ENCODE measurements at regions not wholly inside any gene's neighbourhood (a gene's known extent, or its start where the extent isn't known, plus 50 kb on each side); places are given as distances from the start of the nearest gene placed in this dataset.

DNA sequence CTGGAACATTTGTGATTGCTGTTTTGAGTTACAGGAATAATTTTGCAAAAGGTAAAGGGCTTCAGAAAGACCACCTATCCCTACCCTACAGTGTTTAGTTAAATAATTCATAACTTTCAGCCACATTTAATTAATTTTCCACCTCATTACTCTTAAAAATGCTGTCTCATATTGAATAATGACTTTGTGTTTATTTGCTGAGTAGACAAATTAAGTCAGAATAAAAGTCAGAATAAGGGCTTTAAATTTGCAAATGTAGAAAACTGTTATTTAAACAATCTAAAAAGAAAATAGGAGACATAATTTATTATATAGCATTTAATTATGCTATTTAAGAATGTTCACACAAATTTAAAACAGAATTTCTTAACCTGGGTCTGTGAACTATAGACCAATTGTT is 293.7 kb upstream of the RIMS1 start:
- intact Hi-C loops (cut with DNase I): no loop called here
- H3K4me3 ChIP-seq: no peak overlapping the region
- DNase-seq: no peak
- no peaks in the 10 kb centered on the region for H3K9me3 ChIP-seq
- H3K4me1 ChIP-seq: no peaks in the 10 kb centered on the region
- no peak overlapping the region for H3K27ac ChIP-seq
- H3K27me3 ChIP-seq: no peaks in the 10 kb centered on the region
- TF ChIP-seq POLR2AphosphoS5 (IDR thresholded peaks at IDR 0.05) (no peak), POLR2A (IDR thresholded peaks at IDR 0.05) (no peak), EP300 (IDR thresholded peaks at IDR 0.05) (no peak)
- TF ChIP-seq, protein P1, sequence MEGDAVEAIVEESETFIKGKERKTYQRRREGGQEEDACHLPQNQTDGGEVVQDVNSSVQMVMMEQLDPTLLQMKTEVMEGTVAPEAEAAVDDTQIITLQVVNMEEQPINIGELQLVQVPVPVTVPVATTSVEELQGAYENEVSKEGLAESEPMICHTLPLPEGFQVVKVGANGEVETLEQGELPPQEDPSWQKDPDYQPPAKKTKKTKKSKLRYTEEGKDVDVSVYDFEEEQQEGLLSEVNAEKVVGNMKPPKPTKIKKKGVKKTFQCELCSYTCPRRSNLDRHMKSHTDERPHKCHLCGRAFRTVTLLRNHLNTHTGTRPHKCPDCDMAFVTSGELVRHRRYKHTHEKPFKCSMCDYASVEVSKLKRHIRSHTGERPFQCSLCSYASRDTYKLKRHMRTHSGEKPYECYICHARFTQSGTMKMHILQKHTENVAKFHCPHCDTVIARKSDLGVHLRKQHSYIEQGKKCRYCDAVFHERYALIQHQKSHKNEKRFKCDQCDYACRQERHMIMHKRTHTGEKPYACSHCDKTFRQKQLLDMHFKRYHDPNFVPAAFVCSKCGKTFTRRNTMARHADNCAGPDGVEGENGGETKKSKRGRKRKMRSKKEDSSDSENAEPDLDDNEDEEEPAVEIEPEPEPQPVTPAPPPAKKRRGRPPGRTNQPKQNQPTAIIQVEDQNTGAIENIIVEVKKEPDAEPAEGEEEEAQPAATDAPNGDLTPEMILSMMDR (IDR thresholded peaks at IDR 0.05): no peak
- H3K36me3 ChIP-seq: no peaks in the 10 kb centered on the region

DNA sequence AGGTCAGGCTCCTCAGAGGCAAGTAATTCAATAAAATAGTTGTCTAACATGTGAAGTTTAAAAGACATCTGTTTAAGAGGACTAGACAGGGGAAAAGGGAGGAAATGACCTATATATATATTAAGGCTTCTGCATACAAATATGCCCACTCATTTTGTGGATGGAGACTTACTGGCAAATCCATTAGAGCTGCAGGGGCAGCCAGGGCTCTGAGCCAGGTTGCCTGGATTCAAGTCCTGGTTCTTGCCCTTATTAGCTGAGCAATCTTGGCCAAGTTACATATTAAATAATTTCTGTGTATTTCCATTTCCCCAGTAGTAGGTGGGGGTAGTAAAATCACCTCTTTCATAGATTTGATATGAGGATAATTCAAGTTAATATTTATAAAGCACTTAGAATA is 287.0 kb upstream of the RIMS1 start:
- no peak for DNase-seq
- Histone ChIP-seq H3K36me3 (no peaks in the 10 kb centered on the region), H3K4me1 (no peaks in the 10 kb centered on the region), H3K27ac (no peak overlapping the region), H3K27me3 (no peaks in the 10 kb centered on the region), H3K4me3 (no peak overlapping the region), H3K9me3 (no peaks in the 10 kb centered on the region)
- intact Hi-C loops (cut with DNase I): no loop called here
- TF ChIP-seq, protein P1 (IDR thresholded peaks at IDR 0.05): no peak
- TF ChIP-seq POLR2A (IDR thresholded peaks at IDR 0.05) (no peak), POLR2AphosphoS5 (IDR thresholded peaks at IDR 0.05) (no peak), EP300 (IDR thresholded peaks at IDR 0.05) (no peak)

DNA sequence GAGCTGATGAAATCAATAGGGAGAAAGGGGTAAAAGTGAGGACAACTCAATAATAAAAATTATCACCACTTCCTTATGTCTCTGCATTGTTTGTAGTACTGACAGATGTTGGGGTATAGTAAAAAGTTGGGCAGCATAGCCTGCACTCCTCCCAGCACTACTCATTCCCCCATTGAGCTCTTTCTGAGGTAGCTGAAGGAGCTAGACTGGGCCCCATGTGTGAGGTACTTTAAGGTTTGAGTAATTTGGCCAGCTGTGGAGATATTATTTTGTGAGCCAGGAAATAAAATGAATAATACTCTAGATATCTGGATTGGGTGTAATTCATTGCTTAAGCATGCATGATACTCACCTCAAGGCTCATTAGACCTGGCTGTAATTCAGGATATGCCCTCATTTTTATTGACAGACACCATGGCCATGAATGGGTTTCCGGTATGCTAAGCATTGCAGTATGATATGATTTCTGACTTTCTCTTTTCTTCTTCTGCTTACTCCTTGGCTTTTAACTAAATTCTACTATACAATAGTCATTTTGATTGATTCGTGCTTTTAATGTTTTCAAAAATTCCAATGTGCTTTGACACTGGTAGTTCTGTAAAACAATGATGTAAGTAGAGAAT is 283.9 kb upstream of the RIMS1 start:
- no peak overlapping the region for H3K27ac ChIP-seq
- H3K27me3 ChIP-seq: no peaks in the 10 kb centered on the region
- DNase-seq: no peak
- intact Hi-C loops (cut with DNase I): no loop called here
- no peaks in the 10 kb centered on the region for H3K9me3 ChIP-seq
- no peak overlapping the region for H3K4me3 ChIP-seq
- TF ChIP-seq, protein P1 (IDR thresholded peaks at IDR 0.05): no peak
- TF ChIP-seq POLR2A (IDR thresholded peaks at IDR 0.05): no peak
- no peaks in the 10 kb centered on the region for H3K4me1 ChIP-seq
- WGBS, 2 donors: 77 to 82% methylated on average over 2 of the region's 2 CpGs
- H3K36me3 ChIP-seq: no peaks in the 10 kb centered on the region

DNA sequence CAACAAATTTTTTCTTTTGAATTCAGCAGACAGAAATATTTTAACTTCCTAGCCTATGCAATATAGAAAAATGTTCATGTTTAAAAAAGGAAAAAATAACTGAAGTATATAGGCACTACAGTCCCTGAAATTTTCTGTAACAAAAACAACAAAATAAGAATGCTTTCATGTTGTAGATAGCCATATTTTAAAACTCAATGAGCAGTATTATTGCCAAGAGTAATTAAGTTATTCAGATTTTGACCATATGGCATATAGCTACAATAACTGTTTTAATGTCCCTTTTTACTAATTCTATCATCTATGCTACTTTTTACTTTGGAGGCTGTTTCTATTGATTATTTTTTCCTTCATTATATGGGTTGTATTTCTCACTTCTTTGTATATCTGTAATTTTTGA is 283.3 kb upstream of the RIMS1 start:
- no peaks in the 10 kb centered on the region for H3K27me3 ChIP-seq
- no peak for DNase-seq
- TF ChIP-seq POLR2A (IDR thresholded peaks at IDR 0.05) (no peak), POLR2AphosphoS5 (IDR thresholded peaks at IDR 0.05) (no peak), EP300 (IDR thresholded peaks at IDR 0.05) (no peak)
- TF ChIP-seq, protein P1 (IDR thresholded peaks at IDR 0.05): no peak
- H3K4me1 ChIP-seq: no peaks in the 10 kb centered on the region
- no peak overlapping the region for H3K27ac ChIP-seq
- H3K36me3 ChIP-seq: no peaks in the 10 kb centered on the region
- intact Hi-C loops (cut with DNase I): no loop called here
- no peak overlapping the region for H3K4me3 ChIP-seq
- H3K9me3 ChIP-seq: no peaks in the 10 kb centered on the region

DNA sequence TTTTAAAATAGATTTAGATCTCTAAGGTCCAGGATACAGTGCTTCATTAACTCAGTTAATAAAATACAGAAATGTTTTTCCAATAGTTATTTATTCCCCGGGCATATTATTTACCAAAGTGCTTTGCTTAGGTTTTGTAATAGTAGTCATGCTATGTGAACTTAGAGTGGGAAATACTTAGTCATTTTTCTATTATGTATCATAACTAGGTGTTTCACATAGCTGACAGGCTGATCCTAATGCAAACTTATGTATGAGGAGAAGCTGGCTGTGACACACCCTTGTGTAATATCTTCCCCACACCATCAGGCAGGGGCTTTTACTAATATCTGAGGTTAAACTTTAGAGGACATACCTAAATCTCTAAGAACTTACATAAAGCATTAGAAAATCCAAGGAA is 277.7 kb upstream of the RIMS1 start:
- no peak overlapping the region for H3K4me3 ChIP-seq
- intact Hi-C loops (cut with DNase I): no loop called here
- H3K36me3 ChIP-seq: no peaks in the 10 kb centered on the region
- H3K27me3 ChIP-seq: no peaks in the 10 kb centered on the region
- DNase-seq: no peak
- no peaks in the 10 kb centered on the region for H3K4me1 ChIP-seq
- no peaks in the 10 kb centered on the region for H3K9me3 ChIP-seq
- TF ChIP-seq POLR2AphosphoS5 (IDR thresholded peaks at IDR 0.05) (no peak), EP300 (IDR thresholded peaks at IDR 0.05) (no peak), POLR2A (IDR thresholded peaks at IDR 0.05) (no peak)
- TF ChIP-seq, protein P1 (IDR thresholded peaks at IDR 0.05): no peak
- no peak overlapping the region for H3K27ac ChIP-seq
- WGBS, 2 donors: 90 to 98% methylated on average over 1 of the region's 1 CpG
